ENCODE measurements at regions not wholly inside any gene's neighbourhood (a gene's known extent, or its start where the extent isn't known, plus 50 kb on each side); places are given as distances from the start of the nearest gene placed in this dataset.

DNA sequence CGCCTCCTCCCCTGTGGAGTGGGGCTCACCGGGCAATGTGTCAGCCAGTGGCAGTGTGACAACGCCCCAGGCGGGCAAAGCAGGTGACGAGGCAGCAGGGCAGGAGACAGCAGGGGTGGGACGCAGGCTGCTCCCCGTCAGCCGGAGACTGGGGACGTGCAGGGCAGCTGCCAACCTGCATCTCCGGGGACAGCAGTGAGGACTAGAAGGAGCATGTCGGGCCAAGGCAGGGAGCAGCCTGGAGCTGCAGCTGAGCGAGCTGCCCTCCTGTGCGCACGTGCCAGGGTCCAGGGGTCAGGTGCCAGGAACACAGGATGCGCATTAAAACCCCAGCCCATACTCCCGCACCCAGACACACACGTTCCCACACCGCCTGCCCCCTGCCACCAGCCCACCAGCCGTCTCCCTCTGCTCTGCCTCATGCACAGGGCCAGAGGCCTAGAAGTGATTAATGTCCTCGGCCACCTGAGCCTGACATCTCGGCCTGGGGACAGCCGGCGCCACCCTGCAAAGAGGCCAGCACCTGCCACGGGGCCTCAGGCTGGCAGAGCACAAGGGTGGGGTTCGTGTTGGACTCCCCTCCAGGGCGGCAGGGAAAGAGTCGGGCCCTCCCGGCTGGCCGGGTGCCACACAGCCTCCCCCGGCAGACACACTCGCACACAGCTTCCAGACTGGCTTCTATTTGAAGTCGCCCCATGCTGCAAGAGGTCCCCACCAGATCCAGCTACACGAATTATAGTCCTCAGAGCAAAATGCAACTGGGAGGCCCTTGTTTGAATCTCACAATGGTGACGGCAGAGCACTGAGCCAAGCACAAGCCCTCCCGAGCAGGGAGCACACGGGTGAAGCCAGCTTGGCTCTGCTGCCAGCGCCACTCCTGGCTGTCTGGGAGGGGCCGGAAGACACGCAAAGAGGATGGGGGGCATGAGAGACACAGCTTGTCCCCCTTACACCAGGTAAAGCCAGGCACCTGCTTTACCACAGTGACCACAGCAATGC, 90.4 kb downstream of the RBFOX3 start:
- TF ChIP-seq, protein P1, sequence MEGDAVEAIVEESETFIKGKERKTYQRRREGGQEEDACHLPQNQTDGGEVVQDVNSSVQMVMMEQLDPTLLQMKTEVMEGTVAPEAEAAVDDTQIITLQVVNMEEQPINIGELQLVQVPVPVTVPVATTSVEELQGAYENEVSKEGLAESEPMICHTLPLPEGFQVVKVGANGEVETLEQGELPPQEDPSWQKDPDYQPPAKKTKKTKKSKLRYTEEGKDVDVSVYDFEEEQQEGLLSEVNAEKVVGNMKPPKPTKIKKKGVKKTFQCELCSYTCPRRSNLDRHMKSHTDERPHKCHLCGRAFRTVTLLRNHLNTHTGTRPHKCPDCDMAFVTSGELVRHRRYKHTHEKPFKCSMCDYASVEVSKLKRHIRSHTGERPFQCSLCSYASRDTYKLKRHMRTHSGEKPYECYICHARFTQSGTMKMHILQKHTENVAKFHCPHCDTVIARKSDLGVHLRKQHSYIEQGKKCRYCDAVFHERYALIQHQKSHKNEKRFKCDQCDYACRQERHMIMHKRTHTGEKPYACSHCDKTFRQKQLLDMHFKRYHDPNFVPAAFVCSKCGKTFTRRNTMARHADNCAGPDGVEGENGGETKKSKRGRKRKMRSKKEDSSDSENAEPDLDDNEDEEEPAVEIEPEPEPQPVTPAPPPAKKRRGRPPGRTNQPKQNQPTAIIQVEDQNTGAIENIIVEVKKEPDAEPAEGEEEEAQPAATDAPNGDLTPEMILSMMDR (IDR thresholded peaks at IDR 0.05; ENCODE audit: low read depth, low read length), result no peak
- no peak for TF ChIP-seq MYC (IDR thresholded peaks at IDR 0.05; ENCODE audit: low read depth, low read length)
- TF ChIP-seq, protein P2, sequence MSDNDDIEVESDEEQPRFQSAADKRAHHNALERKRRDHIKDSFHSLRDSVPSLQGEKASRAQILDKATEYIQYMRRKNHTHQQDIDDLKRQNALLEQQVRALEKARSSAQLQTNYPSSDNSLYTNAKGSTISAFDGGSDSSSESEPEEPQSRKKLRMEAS (IDR thresholded peaks at IDR 0.05; ENCODE audit: low read depth, low read length), result no peak
- TF ChIP-seq POLR2A (IDR thresholded peaks at IDR 0.05; ENCODE audit: extremely low read depth, insufficient read length), result no peak
- no peak overlapping the region for H3K4me3 ChIP-seq (ENCODE audit: low read depth, low read length)
- no peak for DNase-seq (ENCODE audit: low read depth)

DNA sequence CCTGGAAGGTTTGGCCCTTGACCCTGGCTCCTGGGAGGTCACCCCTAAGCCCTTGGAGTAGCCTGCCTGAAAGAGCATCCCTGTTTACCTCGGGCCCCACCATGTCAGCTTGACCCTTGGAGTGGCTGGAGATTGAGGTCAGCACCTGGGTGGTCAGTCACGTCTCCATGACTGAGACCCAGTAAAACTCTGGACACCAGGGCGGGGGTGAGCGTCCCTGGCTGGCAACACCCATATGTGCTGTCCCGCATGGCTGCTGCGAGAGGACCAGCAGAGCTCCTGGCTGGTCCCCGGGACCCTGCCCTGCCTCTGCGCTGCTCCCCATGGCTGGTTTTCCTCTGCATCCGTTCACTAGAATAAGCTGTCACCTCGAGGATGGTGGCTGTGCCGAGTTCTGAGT, 91.2 kb downstream of the RBFOX3 start:
- no peak for DNase-seq (ENCODE audit: low read depth)
- TF ChIP-seq POLR2A (IDR thresholded peaks at IDR 0.05; ENCODE audit: extremely low read depth, insufficient read length) (no peak), MYC (IDR thresholded peaks at IDR 0.05; ENCODE audit: low read depth, low read length) (no peak)
- TF ChIP-seq, protein P2 (IDR thresholded peaks at IDR 0.05; ENCODE audit: low read depth, low read length), result no peak
- TF ChIP-seq, protein P1 (IDR thresholded peaks at IDR 0.05; ENCODE audit: low read depth, low read length), result no peak
- H3K4me3 ChIP-seq (ENCODE audit: low read depth, low read length), result no peak overlapping the region

DNA sequence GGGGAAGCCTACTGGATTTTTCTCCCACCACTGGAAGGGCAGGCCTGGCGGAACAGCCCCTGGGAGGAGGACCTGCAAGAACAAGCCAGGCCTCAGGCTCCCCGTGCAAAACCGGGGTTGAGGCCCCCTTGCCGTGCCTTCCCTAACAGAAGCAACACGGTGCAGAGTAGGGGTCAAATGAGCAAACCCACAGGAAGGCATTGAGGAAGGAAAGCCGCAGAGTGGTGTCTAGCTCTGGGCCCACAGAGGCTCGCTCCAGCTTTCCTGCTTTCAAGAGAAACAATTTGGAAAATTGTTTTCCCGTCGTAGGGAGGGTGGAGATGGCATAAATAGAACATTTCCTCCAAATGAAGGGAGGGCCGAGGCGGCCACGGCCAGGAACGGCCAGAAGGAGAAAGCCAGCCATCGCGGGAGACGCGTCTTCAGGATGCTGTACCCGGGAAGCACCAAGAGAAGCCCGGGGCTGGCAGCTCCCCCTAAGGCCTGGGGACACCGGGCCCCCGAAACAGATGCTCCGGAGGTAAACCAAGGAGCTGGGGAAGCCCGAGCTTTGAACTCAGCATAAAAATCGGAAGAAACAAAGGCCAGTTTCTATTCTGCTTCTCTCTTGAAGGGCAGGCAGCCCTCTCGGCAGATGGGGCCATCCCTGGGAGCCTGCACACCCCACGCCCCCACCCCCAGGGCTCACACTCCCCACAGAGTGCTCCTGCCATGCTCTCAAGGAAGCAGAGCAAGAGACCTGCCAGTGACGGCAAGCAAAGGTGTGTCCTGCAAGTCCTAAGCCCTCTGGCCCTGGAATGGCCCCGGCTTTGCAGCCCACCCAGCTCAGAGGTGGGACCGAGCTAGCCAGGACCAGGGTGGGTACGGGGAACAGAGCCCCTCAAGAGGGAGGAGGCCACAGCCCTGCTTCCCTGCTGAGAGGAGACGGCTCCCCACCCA, 92.0 kb downstream of the RBFOX3 start:
- no peak overlapping the region for H3K4me3 ChIP-seq (ENCODE audit: low read depth, low read length)
- no peak for TF ChIP-seq POLR2A (IDR thresholded peaks at IDR 0.05; ENCODE audit: extremely low read depth, insufficient read length)
- TF ChIP-seq, protein P1 (IDR thresholded peaks at IDR 0.05; ENCODE audit: low read depth, low read length), result no peak
- no peak for TF ChIP-seq MYC (IDR thresholded peaks at IDR 0.05; ENCODE audit: low read depth, low read length)
- TF ChIP-seq, protein P2 (IDR thresholded peaks at IDR 0.05; ENCODE audit: low read depth, low read length), result no peak
- no peak for DNase-seq (ENCODE audit: low read depth)

DNA sequence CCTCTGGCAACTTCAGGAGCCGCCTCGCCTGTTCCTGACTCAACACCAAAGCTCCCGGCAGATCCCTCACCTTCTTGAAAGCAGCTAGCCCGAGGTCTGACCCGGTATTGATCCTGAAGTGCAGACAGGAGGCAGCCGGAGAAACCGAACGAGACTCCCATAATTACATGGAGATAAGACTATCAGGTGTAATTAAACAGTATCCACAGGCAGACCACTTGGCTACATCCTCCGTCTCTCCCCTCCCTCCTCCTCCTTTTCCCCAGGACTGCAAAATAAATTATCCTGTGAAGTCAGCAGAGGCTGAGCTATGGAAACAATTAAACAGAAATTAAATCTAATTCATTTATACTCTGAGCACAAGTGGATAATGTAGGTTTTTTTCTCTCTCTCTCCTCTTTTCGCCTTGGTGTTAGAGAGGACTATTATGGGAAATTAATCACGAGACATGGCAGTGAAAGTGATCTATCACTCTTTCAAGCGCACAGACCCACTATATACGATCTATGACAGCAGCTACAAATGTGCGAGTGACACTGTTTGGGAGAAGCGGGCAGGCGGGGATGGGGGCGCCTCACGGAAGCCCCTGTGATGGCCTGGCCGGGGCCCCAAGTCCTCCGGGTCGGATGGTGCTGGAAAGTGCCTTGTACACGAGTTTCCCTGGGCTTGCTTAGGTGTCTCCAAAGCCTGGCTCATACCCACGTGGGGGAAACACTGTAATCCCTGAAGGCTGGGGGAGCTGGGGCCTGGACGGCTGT, 92.8 kb downstream of the RBFOX3 start:
- DNase-seq (ENCODE audit: low read depth), result no peak
- TF ChIP-seq POLR2A (IDR thresholded peaks at IDR 0.05; ENCODE audit: extremely low read depth, insufficient read length), result no peak
- no peak for TF ChIP-seq MYC (IDR thresholded peaks at IDR 0.05; ENCODE audit: low read depth, low read length)
- TF ChIP-seq, protein P2 (IDR thresholded peaks at IDR 0.05; ENCODE audit: low read depth, low read length), result no peak
- TF ChIP-seq, protein P1 (IDR thresholded peaks at IDR 0.05; ENCODE audit: low read depth, low read length), result no peak
- no peak overlapping the region for H3K4me3 ChIP-seq (ENCODE audit: low read depth, low read length)
